GM10266 (cell line): ENCODE measurements at regions not wholly inside any gene's neighbourhood (a gene's known extent, or its start where the extent isn't known, plus 50 kb on each side); places are given as distances from the start of the nearest gene placed in this dataset.
"Not testable (repeated sequence)": the region's sequence is repeated elsewhere in the genome, so short reads cannot be mapped to it uniquely, and the experiment has no call there.

Source experiments
- DNase-seq: peaks from one replicate; pipeline ENCODE4 v3.0.0; 2012; ENCODE audit errors: extremely low spot score
- CTCF ChIP-seq: IDR thresholded peaks from 2 replicates; pipeline ENCODE4 v1.5.1; 2012; ENCODE audit warnings: mild to moderate bottlenecking, low read depth; ENCODE audit not compliant: control insufficient read depth, insufficient read depth; ENCODE audit errors: missing control alignments

- no peak for DNase-seq
- TF ChIP-seq CTCF = no peak
These were observed 128.8 kb downstream of the RRAGC start for GRCh38 chr1:38730511-38731397.

GRCh38 chr1:38728585-38728908 is 131.0 kb downstream of the RRAGC start:
- DNase-seq = no peak
- TF ChIP-seq CTCF = no peak

DNA sequence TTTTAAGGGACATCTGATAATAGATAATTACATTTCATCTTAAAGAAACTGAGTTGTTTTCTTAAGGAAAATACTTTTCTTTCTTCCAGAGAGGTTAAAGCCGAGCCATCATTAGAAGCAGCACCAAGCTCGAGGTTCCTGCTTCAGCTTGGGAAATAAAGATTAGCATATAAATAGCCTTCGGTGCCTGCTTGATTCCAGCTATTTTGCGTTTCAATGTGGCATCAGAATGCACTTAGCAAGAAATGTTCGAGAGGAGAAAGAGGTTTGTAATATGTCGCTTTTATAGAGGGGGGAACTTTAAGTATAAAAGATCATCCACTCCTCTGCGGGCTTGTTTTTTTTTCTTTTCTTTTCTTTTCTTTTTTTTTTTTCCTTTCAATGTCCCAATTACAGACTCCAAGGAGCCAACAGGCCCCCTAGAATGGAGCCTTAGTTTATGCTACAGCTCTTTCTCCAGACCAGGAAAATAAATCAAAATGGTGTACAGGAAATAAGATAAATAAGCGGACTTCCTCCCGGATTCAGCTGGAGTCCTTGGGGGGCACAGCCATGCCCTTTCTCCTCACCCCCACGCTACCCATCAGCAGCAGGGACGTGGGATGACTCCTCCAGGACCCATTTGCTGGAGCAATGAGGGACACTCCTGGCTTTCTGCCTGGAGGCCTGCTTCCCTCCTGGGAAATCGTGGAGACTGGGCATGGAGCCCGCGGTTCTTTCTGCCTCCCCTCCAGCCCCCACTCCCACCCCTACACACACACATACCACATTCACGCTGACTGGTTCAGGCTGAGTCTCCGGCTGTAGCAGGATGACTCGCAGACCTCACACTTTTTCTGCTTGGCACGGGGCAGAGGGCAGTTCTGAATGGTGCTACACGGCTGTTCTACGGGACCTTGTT is 131.6 kb downstream of the RRAGC start:
- TF ChIP-seq CTCF = no peak
- no peak for DNase-seq

- DNase-seq = not testable (repeated sequence)
These were observed 134.1 kb downstream of the RRAGC start for GRCh38 chr1:38725321-38725961.

DNA sequence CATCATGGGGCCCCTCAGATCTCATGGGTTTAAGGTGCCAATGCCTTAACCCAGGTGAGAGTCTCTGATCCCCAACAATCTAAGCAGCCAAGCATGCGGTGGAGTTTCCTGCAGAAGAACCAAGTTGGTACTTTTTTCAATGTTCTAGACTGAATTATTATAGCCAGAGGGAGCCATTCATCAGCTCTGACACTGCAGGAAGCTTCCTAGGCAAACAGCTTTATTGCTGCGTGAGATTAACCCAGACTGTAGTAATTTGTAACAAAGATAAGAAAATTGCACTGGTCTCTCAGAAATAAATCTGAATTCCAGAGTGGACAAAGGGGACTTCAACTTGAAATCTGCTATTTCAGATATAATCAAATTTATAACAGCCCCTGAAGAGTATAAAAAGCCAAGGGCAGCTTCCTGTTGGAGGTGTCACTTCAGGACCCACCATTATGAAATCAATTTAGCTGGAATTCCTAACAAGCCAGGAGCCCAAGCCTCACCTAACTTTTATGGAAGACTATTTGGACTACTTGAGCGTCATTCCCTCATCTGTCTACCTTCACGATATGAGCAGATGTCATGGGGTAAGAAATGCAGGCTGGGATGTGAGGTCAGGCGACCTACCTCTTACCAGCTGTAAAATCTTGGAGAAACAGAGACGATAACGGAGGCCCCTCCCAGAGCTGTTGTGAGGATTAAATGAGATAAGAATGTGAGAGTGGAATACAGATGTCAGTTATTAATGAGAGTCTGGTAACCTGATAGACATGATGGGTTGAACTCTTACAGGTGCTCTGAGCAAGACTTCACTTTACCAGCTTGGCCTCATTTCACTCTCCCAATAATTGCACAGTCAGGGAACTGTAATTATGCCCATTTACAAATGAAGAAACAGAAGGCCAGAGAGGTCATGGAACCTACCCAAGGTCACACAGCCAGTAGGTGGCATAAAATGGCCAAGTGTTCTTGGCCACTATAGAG is 135.1 kb downstream of the RRAGC start:
- DNase-seq = no peak
- TF ChIP-seq CTCF = no peak

GRCh38 chr1:38721816-38722215 is 137.8 kb downstream of the RRAGC start:
- TF ChIP-seq CTCF = no peak
- no peak for DNase-seq

DNA sequence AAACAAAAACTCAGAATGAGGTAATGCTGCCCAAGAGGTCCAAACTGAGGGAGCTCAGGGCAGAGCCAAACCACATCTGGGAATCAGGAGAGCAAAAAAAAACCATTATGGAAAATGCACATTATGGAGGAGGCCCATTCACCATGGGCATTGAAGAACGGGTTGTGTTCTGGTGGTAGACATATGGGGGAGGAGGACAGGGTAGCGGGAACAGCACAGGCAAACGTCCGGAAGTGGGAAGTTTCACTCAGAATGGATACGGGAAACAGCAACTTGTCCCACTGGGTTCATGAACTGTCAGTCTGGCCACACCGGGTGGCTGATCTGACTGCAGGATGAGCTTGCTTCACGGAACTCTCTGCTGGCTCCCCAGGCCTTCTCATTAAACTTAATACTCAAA is 139.7 kb downstream of the RRAGC start:
- no peak for DNase-seq
- TF ChIP-seq CTCF = no peak
